SK-N-DZ (cell line): ENCODE measurements at regions not wholly inside any gene's neighbourhood (a gene's known extent, or its start where the extent isn't known, plus 50 kb on each side); places are given as distances from the start of the nearest gene placed in this dataset.
"Not testable (repeated sequence)": the region's sequence is repeated elsewhere in the genome, so short reads cannot be mapped to it uniquely, and the experiment has no call there.

Experiments
- DNase-seq: peaks from one replicate; pipeline ENCODE4 v3.0.0-alpha.2; 2015; ENCODE audit warnings: low spot score

GRCh38 chrY:12448561-12448960 lies 252.5 kb upstream of the USP9Y start:
- not testable (repeated sequence) for DNase-seq

- not testable (repeated sequence) for DNase-seq
Measured at GRCh38 chrY:12453318-12453717, 247.7 kb upstream of the USP9Y start.

- DNase-seq = no peak
Measured at GRCh38 chrY:12459965-12460364, 241.1 kb upstream of the USP9Y start.

GRCh38 chrY:12464155-12464554 lies 236.9 kb upstream of the USP9Y start:
- no peak for DNase-seq

- DNase-seq = no peak
Measured at GRCh38 chrY:12465706-12466105, 235.3 kb upstream of the USP9Y start.

- no peak for DNase-seq
Measured at GRCh38 chrY:12469081-12469480, 231.9 kb upstream of the USP9Y start.

- DNase-seq = no peak
Measured at GRCh38 chrY:12474472-12474871, 226.6 kb upstream of the USP9Y start.

GRCh38 chrY:12479382-12479781 lies 221.6 kb upstream of the USP9Y start:
- no peak for DNase-seq

- no peak for DNase-seq
Measured at GRCh38 chrY:12483394-12483793, 217.6 kb upstream of the USP9Y start.

- DNase-seq = no peak
Measured at GRCh38 chrY:12490558-12491209, 210.3 kb upstream of the USP9Y start.

- no peak for DNase-seq
Measured at GRCh38 chrY:12492218-12492617, 208.8 kb upstream of the USP9Y start.

GRCh38 chrY:12496007-12496406 lies 205.0 kb upstream of the USP9Y start:
- DNase-seq = no peak

- no peak for DNase-seq
Measured at GRCh38 chrY:12500096-12500495, 200.9 kb upstream of the USP9Y start.

- DNase-seq = not testable (repeated sequence)
Measured at GRCh38 chrY:12504028-12504427, 197.0 kb upstream of the USP9Y start.

GRCh38 chrY:12517338-12517737 lies 183.7 kb upstream of the USP9Y start:
- no peak for DNase-seq

GRCh38 chrY:12525206-12525605 lies 175.8 kb upstream of the USP9Y start:
- no peak for DNase-seq

- DNase-seq = no peak
Measured at GRCh38 chrY:12526362-12527063, 174.5 kb upstream of the USP9Y start.

- DNase-seq = no peak
Measured at GRCh38 chrY:12537226-12537854, 163.7 kb upstream of the USP9Y start.

GRCh38 chrY:12546746-12547420 lies 154.1 kb upstream of the USP9Y start:
- no peak for DNase-seq

GRCh38 chrY:12552471-12553283 lies 148.4 kb upstream of the USP9Y start:
- no peak for DNase-seq

GRCh38 chrY:12553909-12554308 lies 147.1 kb upstream of the USP9Y start:
- no peak for DNase-seq
